ENCODE measurements at regions not wholly inside any gene's neighbourhood (a gene's known extent, or its start where the extent isn't known, plus 50 kb on each side); places are given as distances from the start of the nearest gene placed in this dataset.

DNA sequence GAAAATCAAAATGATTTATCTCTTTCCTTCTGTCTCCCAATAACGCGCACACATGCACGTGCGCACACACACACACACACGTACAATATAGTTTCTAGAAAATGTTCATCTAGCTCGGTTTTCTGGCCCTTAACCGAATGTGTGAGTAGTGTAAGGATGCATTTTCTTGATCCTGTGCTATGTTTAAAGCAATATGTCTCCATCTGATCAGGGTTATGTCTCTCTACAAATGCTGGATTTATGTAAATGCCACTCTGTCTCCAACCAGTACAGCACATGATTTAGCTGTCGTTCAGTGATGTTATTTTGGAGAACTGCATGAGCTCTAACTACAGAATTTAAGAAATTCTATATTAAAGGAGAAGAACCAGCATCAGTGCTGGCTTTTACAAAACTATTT is 198.0 kb downstream of the TJP1 start:
- no peaks in the 10 kb centered on the region for H3K9me3 ChIP-seq (ENCODE audit: insufficient read depth in 2 of 2, low read depth in 1 of 2, low read length in 1 of 2)
- H3K14ac ChIP-seq (ENCODE audit: insufficient read length), result no peak overlapping the region
- no peak for FAIRE-seq

More for the DNA sequence above, 198.0 kb downstream of the TJP1 start:
- ChIA-PET CTCF (ENCODE audit: partially characterized antibody) (interaction anchor here (1.3 to 6.2 kb wide), 6 partner anchors 10 to 301 kb away, joined by 3 to 58 read pairs (median 4); no protein-coding TSS in a partner anchor), POLR2A (ENCODE audit: partially characterized antibody) (interaction anchor here (1.4 kb wide), 1 partner anchor 9 kb away, joined by 8 read pairs; no protein-coding TSS in a partner anchor)
- Histone ChIP-seq H3K4me3 (ENCODE audit: extremely low read depth in 1 of 4, insufficient read depth in 2 of 4, low read depth in 3 of 4, low read length in 4 of 4) (no peak overlapping the region), H4K8ac (ENCODE audit: extremely low read depth, insufficient read depth, low read length) (no peak overlapping the region), H3K27ac (ENCODE audit: low read depth, low read length) (no peak overlapping the region), H4K91ac (replicated peaks; ENCODE audit: insufficient read length, low read length) (no peak overlapping the region), H3K79me2 (ENCODE audit: control insufficient read depth in 1 of 2, insufficient read depth in 2 of 2, low read length in 2 of 2) (no peaks in the 10 kb centered on the region), H3K4me2 (ENCODE audit: insufficient read depth in 1 of 2, low read depth in 2 of 2, low read length in 2 of 2) (no peak overlapping the region), H4K20me1 (replicated peaks in 1 of 2; ENCODE audit: control insufficient read depth in 1 of 2, insufficient read depth in 2 of 2, low read length in 2 of 2) (no peaks in the 10 kb centered on the region), H3K56ac (replicated peaks; ENCODE audit: insufficient read length, low read depth, low read length) (no peak overlapping the region), H2AK5ac (ENCODE audit: low read depth, low read length) (no peak overlapping the region), H2BK120ac (replicated peaks; ENCODE audit: low read depth, low read length) (no peak overlapping the region), H2AFZ (ENCODE audit: low read length) (no peak overlapping the region), H3K23ac (ENCODE audit: insufficient read length) (no peak overlapping the region), H2BK5ac (ENCODE audit: low read depth, low read length) (no peak overlapping the region), H2BK12ac (ENCODE audit: low read depth, low read length) (no peak overlapping the region), H3K23me2 (ENCODE audit: low read depth, low read length) (no peaks in the 10 kb centered on the region), H3K27me3 (replicated peaks in 1 of 4; ENCODE audit: control insufficient read depth in 3 of 4, extremely low read depth in 1 of 4, insufficient read depth in 3 of 4, low read length in 3 of 4) (no peaks in the 10 kb centered on the region), H2BK20ac (ENCODE audit: low read length) (no peak overlapping the region), H3K36me3 (ENCODE audit: control insufficient read depth in 2 of 4, insufficient read depth in 4 of 4, low read length in 3 of 4) (no peaks in the 10 kb centered on the region), H3K79me1 (ENCODE audit: low read depth, low read length) (no peaks in the 10 kb centered on the region), H3K4ac (replicated peaks; ENCODE audit: insufficient read length, low read depth, low read length) (no peak overlapping the region), H3K4me1 (replicated peaks in 1 of 4; ENCODE audit: control insufficient read depth in 3 of 4, insufficient read depth in 4 of 4, low read length in 3 of 4) (no peaks in the 10 kb centered on the region), H3K18ac (ENCODE audit: extremely low read depth, low read length) (no peak overlapping the region), H4K5ac (ENCODE audit: insufficient read length, low read depth, low read length) (no peak overlapping the region), H3K9ac (replicated peaks in 1 of 4; ENCODE audit: extremely low read depth in 1 of 4, low read depth in 3 of 4, low read length in 3 of 4) (no peak overlapping the region), H2BK15ac (ENCODE audit: low read length) (no peak overlapping the region)
- no peak for DNase-seq (ENCODE audit: low read depth in 1 of 2, low spot score in 2 of 2)
- WGBS, 2 experiments (ENCODE audit: extremely low coverage in 1 of 2, insufficient coverage in 1 of 2, insufficient read length in 1 of 2, insufficient replicate concordance in 2 of 2, low coverage in 1 of 2, low lambda C conversion rate in 2 of 2, missing lambda C conversion rate in 1 of 2), result 95% methylated on average over 8 of the region's 8 CpGs; no CpG with 5 or more reads in 1 of the 2 experiments
- TF ChIP-seq CEBPB (IDR thresholded peaks at IDR 0.05; ENCODE audit: low read depth, low read length), result no peak
- TF ChIP-seq POU5F1 (IDR thresholded peaks at IDR 0.05; ENCODE audit: low read depth, low read length), result no peak
- no peak for TF ChIP-seq NANOG (IDR thresholded peaks at IDR 0.05; ENCODE audit: insufficient read depth, low read depth, low read length, poor library complexity, severe bottlenecking)
- no peak for TF ChIP-seq SAP30 (IDR thresholded peaks at IDR 0.05; ENCODE audit: insufficient read depth, insufficient replicate concordance, low read length)
- TF ChIP-seq, protein P1, sequence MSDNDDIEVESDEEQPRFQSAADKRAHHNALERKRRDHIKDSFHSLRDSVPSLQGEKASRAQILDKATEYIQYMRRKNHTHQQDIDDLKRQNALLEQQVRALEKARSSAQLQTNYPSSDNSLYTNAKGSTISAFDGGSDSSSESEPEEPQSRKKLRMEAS (IDR thresholded peaks at IDR 0.05), result no peak
- TF ChIP-seq, protein P2, sequence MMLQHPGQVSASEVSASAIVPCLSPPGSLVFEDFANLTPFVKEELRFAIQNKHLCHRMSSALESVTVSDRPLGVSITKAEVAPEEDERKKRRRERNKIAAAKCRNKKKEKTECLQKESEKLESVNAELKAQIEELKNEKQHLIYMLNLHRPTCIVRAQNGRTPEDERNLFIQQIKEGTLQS (IDR thresholded peaks at IDR 0.05; ENCODE audit: insufficient read depth, low read depth, low read length), result no peak
- TF ChIP-seq KDM5A (IDR thresholded peaks at IDR 0.05; ENCODE audit: low read length), result no peak
- TF ChIP-seq MAFK (IDR thresholded peaks at IDR 0.05; ENCODE audit: low read depth, low read length), result no peak

All from H1 (cell line).